HEK293 (cell line): ENCODE measurements at regions not wholly inside any gene's neighbourhood (a gene's known extent, or its start where the extent isn't known, plus 50 kb on each side); places are given as distances from the start of the nearest gene placed in this dataset.

Source experiments
- CTCF ChIA-PET: fragments of 350-600 bp; formaldehyde crosslinking; extraction: SDS; loops from one replicate; lab custom pipeline; 2021; ENCODE audit warnings: antibody characterized with exemption; lab: Yijun Ruan, JAX
- POLR2A ChIA-PET: fragments of 300-600 bp; formaldehyde crosslinking; extraction: SDS; loops from one replicate; lab custom pipeline; 2020; ENCODE audit warnings: antibody characterized with exemption, inconsistent platforms; lab: Yijun Ruan, JAX
- H3K27ac ChIP-seq: fragments of 200-500 bp; sonication (Bioruptor generic); 2 replicates; pipeline ENCODE4 v1.5.1; 2014; ENCODE audit warnings: low read depth, low read length, control low read depth, inconsistent platforms; ENCODE audit errors: extremely low read depth
- H3K36me3 ChIP-seq, 2 experiments: fragments of 200-500 bp in 1 of 2; sonication (Bioruptor generic) in 1 of 2; 1 replicate in 1 of 2; 2 replicates in 1 of 2; pipeline ENCODE4 v1.5.1; 2014 to 2017; ENCODE audit warnings: inconsistent platforms in 2 of 2, low read length in 2 of 2; ENCODE audit not compliant: control insufficient read depth in 2 of 2, insufficient read depth in 1 of 2
- H3K4me1 ChIP-seq: fragments of 200-500 bp; sonication (Bioruptor generic); 2 replicates; pipeline ENCODE4 v1.5.1; 2014; ENCODE audit warnings: mild to moderate bottlenecking, low read length, inconsistent platforms; ENCODE audit not compliant: control insufficient read depth, insufficient read depth
- H3K4me3 ChIP-seq: 2 replicates; pipeline ENCODE4 v1.5.1; 2011; ENCODE audit warnings: low read depth, mild to moderate bottlenecking, control low read depth, low read length, moderate library complexity
- H3K9me3 ChIP-seq: fragments of 200-500 bp; sonication (Bioruptor generic); 2 replicates; pipeline ENCODE4 v1.5.1; 2014; ENCODE audit warnings: low read depth, low read length, inconsistent platforms; ENCODE audit not compliant: control insufficient read depth, insufficient read depth
- BCL11B ChIP-seq: fragments of 450-650 bp; formaldehyde crosslinking; IDR thresholded peaks from 2 replicates; pipeline ENCODE4 v1.5.1; 2016; ENCODE audit warnings: low read depth, missing biosample characterization, missing genetic modification characterization
- FEZF1 ChIP-seq: fragments of 450-650 bp; formaldehyde crosslinking; IDR thresholded peaks from 2 replicates; pipeline ENCODE4 v1.5.1; 2016; ENCODE audit warnings: missing biosample characterization, missing genetic modification characterization
- GLI4 ChIP-seq: fragments of 450-650 bp; formaldehyde crosslinking; IDR thresholded peaks from 2 replicates; pipeline ENCODE4 v1.5.1; 2016; ENCODE audit warnings: missing biosample characterization, missing genetic modification characterization
- TSHZ1 ChIP-seq: fragments of 450-650 bp; formaldehyde crosslinking; IDR thresholded peaks from 2 replicates; pipeline ENCODE4 v1.5.1; 2016; ENCODE audit warnings: missing biosample characterization, missing genetic modification characterization, borderline replicate concordance
- ZNF211 ChIP-seq: fragments of 450-650 bp; formaldehyde crosslinking; IDR thresholded peaks from 2 replicates; pipeline ENCODE4 v1.5.1; 2016; ENCODE audit warnings: low read depth, missing biosample characterization, missing genetic modification characterization
- ZNF302 ChIP-seq: fragments of 450-650 bp; formaldehyde crosslinking; IDR thresholded peaks from 2 replicates; pipeline ENCODE4 v1.5.1; 2016; ENCODE audit warnings: missing biosample characterization, missing genetic modification characterization, low read depth
- ZNF362 ChIP-seq: fragments of 450-650 bp; formaldehyde crosslinking; IDR thresholded peaks from 2 replicates; pipeline ENCODE4 v1.5.1; 2016; ENCODE audit warnings: missing biosample characterization, missing genetic modification characterization
- ZNF366 ChIP-seq: fragments of 450-650 bp; formaldehyde crosslinking; conservative IDR thresholded peaks from 2 replicates; pipeline ENCODE4 v1.5.1; 2016; ENCODE audit warnings: missing biosample characterization, missing genetic modification characterization
- ZNF529 ChIP-seq: fragments of 450-650 bp; formaldehyde crosslinking; IDR thresholded peaks from 2 replicates; pipeline ENCODE4 v1.5.1; 2017; ENCODE audit warnings: missing genetic modification characterization, missing biosample characterization; ENCODE audit not compliant: insufficient replicate concordance
- ZNF555 ChIP-seq: fragments of 450-650 bp; formaldehyde crosslinking; conservative IDR thresholded peaks from 2 replicates; pipeline ENCODE4 v1.5.1; 2017; ENCODE audit warnings: missing biosample characterization, mild to moderate bottlenecking, missing genetic modification characterization, inconsistent platforms
- ZNF624 ChIP-seq: fragments of 450-650 bp; formaldehyde crosslinking; IDR thresholded peaks from 2 replicates; pipeline ENCODE4 v1.5.1; 2017; ENCODE audit warnings: missing biosample characterization, missing genetic modification characterization
- ZSCAN18 ChIP-seq: fragments of 450-650 bp; formaldehyde crosslinking; IDR thresholded peaks from 2 replicates; pipeline ENCODE4 v1.5.1; 2016; ENCODE audit warnings: missing biosample characterization, missing genetic modification characterization
- ZXDB ChIP-seq: fragments of 450-650 bp; formaldehyde crosslinking; IDR thresholded peaks from 2 replicates; pipeline ENCODE4 v1.5.1; 2016; ENCODE audit warnings: missing biosample characterization, missing genetic modification characterization
- TF ChIP-seq, protein P1 (sequence below): fragments of 450-650 bp; formaldehyde crosslinking; IDR thresholded peaks from 2 replicates; pipeline ENCODE4 v1.5.1; 2017; ENCODE audit warnings: missing biosample characterization, missing genetic modification characterization
- TF ChIP-seq, protein P2 (sequence below): fragments of 450-650 bp; formaldehyde crosslinking; IDR thresholded peaks from 2 replicates; pipeline ENCODE4 v1.5.1; 2016; ENCODE audit warnings: missing biosample characterization, missing genetic modification characterization
- TF ChIP-seq, protein P3 (sequence below): fragments of 450-650 bp; formaldehyde crosslinking; IDR thresholded peaks from 2 replicates; pipeline ENCODE4 v1.5.1; 2016; ENCODE audit warnings: missing biosample characterization, missing genetic modification characterization
- TF ChIP-seq, protein P4 (sequence below): fragments of 450-650 bp; formaldehyde crosslinking; IDR thresholded peaks from 2 replicates; pipeline ENCODE4 v1.5.1; 2017; ENCODE audit warnings: missing biosample characterization, missing genetic modification characterization

- POLR2A ChIA-PET, result no interaction called here
- TF ChIP-seq, protein P1, sequence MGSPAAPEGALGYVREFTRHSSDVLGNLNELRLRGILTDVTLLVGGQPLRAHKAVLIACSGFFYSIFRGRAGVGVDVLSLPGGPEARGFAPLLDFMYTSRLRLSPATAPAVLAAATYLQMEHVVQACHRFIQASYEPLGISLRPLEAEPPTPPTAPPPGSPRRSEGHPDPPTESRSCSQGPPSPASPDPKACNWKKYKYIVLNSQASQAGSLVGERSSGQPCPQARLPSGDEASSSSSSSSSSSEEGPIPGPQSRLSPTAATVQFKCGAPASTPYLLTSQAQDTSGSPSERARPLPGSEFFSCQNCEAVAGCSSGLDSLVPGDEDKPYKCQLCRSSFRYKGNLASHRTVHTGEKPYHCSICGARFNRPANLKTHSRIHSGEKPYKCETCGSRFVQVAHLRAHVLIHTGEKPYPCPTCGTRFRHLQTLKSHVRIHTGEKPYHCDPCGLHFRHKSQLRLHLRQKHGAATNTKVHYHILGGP (tag by site-specific recombination), result no peak
- no peak for TF ChIP-seq ZNF302 (tag by site-specific recombination)
- TF ChIP-seq, protein P2, sequence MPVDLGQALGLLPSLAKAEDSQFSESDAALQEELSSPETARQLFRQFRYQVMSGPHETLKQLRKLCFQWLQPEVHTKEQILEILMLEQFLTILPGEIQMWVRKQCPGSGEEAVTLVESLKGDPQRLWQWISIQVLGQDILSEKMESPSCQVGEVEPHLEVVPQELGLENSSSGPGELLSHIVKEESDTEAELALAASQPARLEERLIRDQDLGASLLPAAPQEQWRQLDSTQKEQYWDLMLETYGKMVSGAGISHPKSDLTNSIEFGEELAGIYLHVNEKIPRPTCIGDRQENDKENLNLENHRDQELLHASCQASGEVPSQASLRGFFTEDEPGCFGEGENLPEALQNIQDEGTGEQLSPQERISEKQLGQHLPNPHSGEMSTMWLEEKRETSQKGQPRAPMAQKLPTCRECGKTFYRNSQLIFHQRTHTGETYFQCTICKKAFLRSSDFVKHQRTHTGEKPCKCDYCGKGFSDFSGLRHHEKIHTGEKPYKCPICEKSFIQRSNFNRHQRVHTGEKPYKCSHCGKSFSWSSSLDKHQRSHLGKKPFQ (tag by site-specific recombination), result no peak
- no peak for TF ChIP-seq ZNF366 (tag by site-specific recombination)
Measured at GRCh38 chr4:42267724-42268123, 115.3 kb upstream of the BEND4 start.

DNA sequence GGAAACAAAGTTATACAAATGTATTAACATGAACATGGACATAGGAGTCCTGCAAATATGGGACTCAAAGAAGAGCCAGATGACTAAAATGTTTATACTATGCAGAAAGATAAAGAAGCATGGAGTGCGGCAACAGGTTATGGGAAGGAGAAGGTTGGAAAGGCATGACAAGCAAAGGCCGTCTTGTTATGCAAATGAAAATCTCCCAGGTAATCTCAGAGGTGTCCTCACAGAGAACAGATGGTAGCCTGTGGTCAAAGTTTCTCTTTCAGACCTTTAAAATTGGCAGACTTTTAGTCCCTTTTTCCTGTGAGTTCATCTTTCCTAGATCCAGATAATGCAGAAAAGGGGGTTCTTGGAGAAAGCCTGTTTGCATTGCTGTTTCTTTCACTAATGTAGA is 116.4 kb upstream of the BEND4 start:
- no peaks in the 10 kb centered on the region for H3K36me3 ChIP-seq
- H3K9me3 ChIP-seq, result no peaks in the 10 kb centered on the region
- no peaks in the 10 kb centered on the region for H3K4me1 ChIP-seq
- POLR2A ChIA-PET, result no interaction called here
- TF ChIP-seq BCL11B (tag by site-specific recombination) (no peak), ZNF529 (tag by site-specific recombination) (no peak), ZNF362 (tag by site-specific recombination) (no peak), FEZF1 (tag by site-specific recombination) (no peak), ZXDB (tag by site-specific recombination) (no peak), GLI4 (tag by site-specific recombination) (no peak), ZNF555 (tag by site-specific recombination) (no peak)
- no peak overlapping the region for H3K27ac ChIP-seq
- H3K4me3 ChIP-seq, result no peak overlapping the region
- CTCF ChIA-PET, result no interaction called here

More at GRCh38 chr4:42267724-42268123, 115.3 kb upstream of the BEND4 start:
- Histone ChIP-seq H3K36me3 (no peaks in the 10 kb centered on the region), H3K4me1 (no peaks in the 10 kb centered on the region), H3K4me3 (no peak overlapping the region), H3K9me3 (no peaks in the 10 kb centered on the region), H3K27ac (no peak overlapping the region)
- CTCF ChIA-PET, result no interaction called here

GRCh38 chr4:42271096-42271495 is 118.6 kb upstream of the BEND4 start:
- CTCF ChIA-PET, result no interaction called here
- Histone ChIP-seq H3K4me1 (no peaks in the 10 kb centered on the region), H3K9me3 (no peaks in the 10 kb centered on the region), H3K4me3 (no peak overlapping the region), H3K27ac (no peak overlapping the region), H3K36me3 (no peaks in the 10 kb centered on the region)
- POLR2A ChIA-PET, result no interaction called here
- no peak for TF ChIP-seq ZNF624
- TF ChIP-seq, protein P3, sequence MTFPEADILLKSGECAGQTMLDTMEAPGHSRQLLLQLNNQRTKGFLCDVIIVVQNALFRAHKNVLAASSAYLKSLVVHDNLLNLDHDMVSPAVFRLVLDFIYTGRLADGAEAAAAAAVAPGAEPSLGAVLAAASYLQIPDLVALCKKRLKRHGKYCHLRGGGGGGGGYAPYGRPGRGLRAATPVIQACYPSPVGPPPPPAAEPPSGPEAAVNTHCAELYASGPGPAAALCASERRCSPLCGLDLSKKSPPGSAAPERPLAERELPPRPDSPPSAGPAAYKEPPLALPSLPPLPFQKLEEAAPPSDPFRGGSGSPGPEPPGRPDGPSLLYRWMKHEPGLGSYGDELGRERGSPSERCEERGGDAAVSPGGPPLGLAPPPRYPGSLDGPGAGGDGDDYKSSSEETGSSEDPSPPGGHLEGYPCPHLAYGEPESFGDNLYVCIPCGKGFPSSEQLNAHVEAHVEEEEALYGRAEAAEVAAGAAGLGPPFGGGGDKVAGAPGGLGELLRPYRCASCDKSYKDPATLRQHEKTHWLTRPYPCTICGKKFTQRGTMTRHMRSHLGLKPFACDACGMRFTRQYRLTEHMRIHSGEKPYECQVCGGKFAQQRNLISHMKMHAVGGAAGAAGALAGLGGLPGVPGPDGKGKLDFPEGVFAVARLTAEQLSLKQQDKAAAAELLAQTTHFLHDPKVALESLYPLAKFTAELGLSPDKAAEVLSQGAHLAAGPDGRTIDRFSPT (tag by site-specific recombination), result no peak
- TF ChIP-seq TSHZ1 (tag by site-specific recombination), result no peak
- TF ChIP-seq ZNF211 (tag by site-specific recombination), result no peak
- TF ChIP-seq, protein P4, sequence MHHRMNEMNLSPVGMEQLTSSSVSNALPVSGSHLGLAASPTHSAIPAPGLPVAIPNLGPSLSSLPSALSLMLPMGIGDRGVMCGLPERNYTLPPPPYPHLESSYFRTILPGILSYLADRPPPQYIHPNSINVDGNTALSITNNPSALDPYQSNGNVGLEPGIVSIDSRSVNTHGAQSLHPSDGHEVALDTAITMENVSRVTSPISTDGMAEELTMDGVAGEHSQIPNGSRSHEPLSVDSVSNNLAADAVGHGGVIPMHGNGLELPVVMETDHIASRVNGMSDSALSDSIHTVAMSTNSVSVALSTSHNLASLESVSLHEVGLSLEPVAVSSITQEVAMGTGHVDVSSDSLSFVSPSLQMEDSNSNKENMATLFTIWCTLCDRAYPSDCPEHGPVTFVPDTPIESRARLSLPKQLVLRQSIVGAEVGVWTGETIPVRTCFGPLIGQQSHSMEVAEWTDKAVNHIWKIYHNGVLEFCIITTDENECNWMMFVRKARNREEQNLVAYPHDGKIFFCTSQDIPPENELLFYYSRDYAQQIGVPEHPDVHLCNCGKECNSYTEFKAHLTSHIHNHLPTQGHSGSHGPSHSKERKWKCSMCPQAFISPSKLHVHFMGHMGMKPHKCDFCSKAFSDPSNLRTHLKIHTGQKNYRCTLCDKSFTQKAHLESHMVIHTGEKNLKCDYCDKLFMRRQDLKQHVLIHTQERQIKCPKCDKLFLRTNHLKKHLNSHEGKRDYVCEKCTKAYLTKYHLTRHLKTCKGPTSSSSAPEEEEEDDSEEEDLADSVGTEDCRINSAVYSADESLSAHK (tag by site-specific recombination), result no peak
- TF ChIP-seq ZSCAN18, result no peak
